IMR-90 (cell line): ENCODE measurements at regions not wholly inside any gene's neighbourhood (a gene's known extent, or its start where the extent isn't known, plus 50 kb on each side); places are given as distances from the start of the nearest gene placed in this dataset.

Experiments used
- ATAC-seq: fragments of 200-7000 bp; cut with Tn5 transposase; 2 replicates; pipeline ENCODE4 v1.9.1; 2020; ENCODE audit warnings: low read depth, mild to moderate bottlenecking, moderate library complexity
- BruUV-seq: library from RNA; stranded (reverse); fragments of 400-500 nt; replicated peaks from 2 replicates; lab custom pipeline; 2021; lab: Mats Ljungman, UMichigan
- CTCF ChIA-PET: fragments of 300-600 bp; formaldehyde crosslinking; extraction: SDS; loops from one replicate; lab custom pipeline; 2021; ENCODE audit warnings: antibody characterized with exemption; lab: Yijun Ruan, JAX
- POLR2A ChIA-PET: fragments of 300-600 bp; sonication (Branson Sonifier 250); formaldehyde crosslinking; loops from one replicate; lab custom pipeline; 2022; ENCODE audit warnings: antibody characterized with exemption; ENCODE audit not compliant: unreplicated experiment; lab: Charles Lee
- DNase-seq: peaks from one replicate; pipeline ENCODE4 v3.0.0; 2013
- H2AFZ ChIP-seq: replicated peaks from 2 replicates; pipeline ENCODE3; 2013; ENCODE audit warnings: low read length, mild to moderate bottlenecking; ENCODE audit not compliant: poor library complexity
- H2AK5ac ChIP-seq: 2 replicates; pipeline ENCODE4 v1.6.1; 2013; ENCODE audit warnings: low read depth, low read length, inconsistent platforms
- H2AK9ac ChIP-seq: replicated peaks from 2 replicates; pipeline ENCODE3; 2013; ENCODE audit warnings: mild to moderate bottlenecking, low read depth, low read length, moderate library complexity; ENCODE audit not compliant: poor library complexity
- H2BK120ac ChIP-seq: 2 replicates; pipeline ENCODE4 v1.6.1; 2013; ENCODE audit warnings: low read depth, low read length, inconsistent platforms
- H2BK15ac ChIP-seq: 3 replicates; pipeline ENCODE4 v1.6.1; 2013; ENCODE audit warnings: low read depth, low read length, inconsistent platforms
- H2BK20ac ChIP-seq: 2 replicates; pipeline ENCODE4 v1.6.1; 2013; ENCODE audit warnings: low read depth, mild to moderate bottlenecking, inconsistent platforms, low read length, moderate library complexity
- H2BK5ac ChIP-seq: 2 replicates; pipeline ENCODE4 v1.6.1; 2013; ENCODE audit warnings: mild to moderate bottlenecking, low read depth, low read length, inconsistent platforms; ENCODE audit not compliant: poor library complexity, severe bottlenecking
- H3K14ac ChIP-seq: replicated peaks from 2 replicates; pipeline ENCODE4 v1.6.1; 2013; ENCODE audit warnings: low read depth, low read length, inconsistent platforms
- H3K18ac ChIP-seq: 2 replicates; pipeline ENCODE4 v1.6.1; 2013; ENCODE audit warnings: low read depth, low read length, control low read depth
- H3K23ac ChIP-seq: 2 replicates; pipeline ENCODE4 v1.6.1; 2013; ENCODE audit warnings: low read depth, low read length, inconsistent platforms
- H3K27ac ChIP-seq: 2 replicates; pipeline ENCODE4 v1.5.1; 2013; ENCODE audit warnings: mild to moderate bottlenecking, control low read depth, low read length; ENCODE audit not compliant: insufficient read depth
- H3K27me3 ChIP-seq: 2 replicates; pipeline ENCODE4 v1.6.1; 2013; ENCODE audit warnings: low read length; ENCODE audit not compliant: control insufficient read depth, insufficient read depth
- H3K36me3 ChIP-seq: 2 replicates; pipeline ENCODE4 v1.6.1; 2013; ENCODE audit warnings: low read length, mixed read lengths; ENCODE audit not compliant: control insufficient read depth, insufficient read depth
- H3K4ac ChIP-seq: 2 replicates; pipeline ENCODE4 v1.6.1; 2013; ENCODE audit warnings: low read depth, low read length, inconsistent platforms
- H3K4me1 ChIP-seq: 2 replicates; pipeline ENCODE4 v1.6.1; 2013; ENCODE audit warnings: low read length, mixed read lengths; ENCODE audit not compliant: control insufficient read depth, insufficient read depth
- H3K4me2 ChIP-seq: 2 replicates; pipeline ENCODE4 v1.6.1; 2013; ENCODE audit warnings: low read depth, mild to moderate bottlenecking, control low read depth, low read length, moderate library complexity
- H3K4me3 ChIP-seq: 2 replicates; pipeline ENCODE4 v1.5.1; 2013; ENCODE audit warnings: low read depth, mild to moderate bottlenecking, control low read depth, low read length, moderate library complexity; ENCODE audit not compliant: insufficient read depth
- H3K56ac ChIP-seq: 2 replicates; pipeline ENCODE4 v1.6.1; 2013; ENCODE audit warnings: low read length, inconsistent platforms; ENCODE audit not compliant: insufficient read depth; ENCODE audit errors: extremely low read depth
- H3K79me1 ChIP-seq, 2 experiments: 2 replicates each; pipeline ENCODE4 v1.6.1; 2013; ENCODE audit warnings: low read length in 2 of 2, inconsistent platforms in 1 of 2, low read depth in 1 of 2
- H3K9ac ChIP-seq: 2 replicates; pipeline ENCODE4 v1.6.1; 2013; ENCODE audit warnings: low read depth, low read length, control low read depth
- H3K9me1 ChIP-seq: 2 replicates; pipeline ENCODE4 v1.6.1; 2013; ENCODE audit warnings: low read length, inconsistent platforms; ENCODE audit not compliant: insufficient read depth
- H3K9me3 ChIP-seq: 2 replicates; pipeline ENCODE4 v1.6.1; 2013; ENCODE audit warnings: low read length; ENCODE audit not compliant: control insufficient read depth, insufficient read depth
- H4K20me1 ChIP-seq: 2 replicates; pipeline ENCODE4 v1.6.1; 2013; ENCODE audit warnings: low read length, inconsistent platforms; ENCODE audit not compliant: insufficient read depth
- H4K5ac ChIP-seq: 2 replicates; pipeline ENCODE4 v1.6.1; 2013; ENCODE audit warnings: mild to moderate bottlenecking, low read depth, low read length, control low read depth
- H4K8ac ChIP-seq, 2 experiments: 2 replicates each; pipeline ENCODE4 v1.6.1; 2013; ENCODE audit warnings: low read depth in 2 of 2, low read length in 2 of 2, control low read depth in 1 of 2, inconsistent platforms in 1 of 2
- H4K91ac ChIP-seq: 2 replicates; pipeline ENCODE4 v1.6.1; 2013; ENCODE audit warnings: low read depth, low read length, inconsistent platforms; ENCODE audit not compliant: insufficient read depth
- BHLHE40 ChIP-seq: fragments of 150-350 bp; IDR thresholded peaks from 2 replicates; pipeline ENCODE4 v1.6.1; 2016; ENCODE audit warnings: mild to moderate bottlenecking, low read depth, low read length
- ELK1 ChIP-seq: fragments of 150-350 bp; IDR thresholded peaks from 2 replicates; pipeline ENCODE4 v1.6.1; 2016; ENCODE audit warnings: low read depth, mild to moderate bottlenecking, low read length, moderate library complexity, borderline replicate concordance
- MAFK ChIP-seq: IDR thresholded peaks from 2 replicates; pipeline ENCODE4 v1.6.1; 2012; ENCODE audit warnings: low read depth, low read length, improper control_type of control experiment
- MAZ ChIP-seq: IDR thresholded peaks from 2 replicates; pipeline ENCODE4 v1.6.1; 2012; ENCODE audit warnings: low read depth, mild to moderate bottlenecking, low read length, improper control_type of control experiment, moderate library complexity, borderline replicate concordance
- MXI1 ChIP-seq: IDR thresholded peaks from 2 replicates; pipeline ENCODE4 v1.6.1; 2012; ENCODE audit warnings: low read depth, mild to moderate bottlenecking, low read length, moderate library complexity, borderline replicate concordance
- NFE2L2 ChIP-seq: fragments of 150-350 bp; IDR thresholded peaks from 2 replicates; pipeline ENCODE4 v1.6.1; 2016; ENCODE audit warnings: low read depth, mild to moderate bottlenecking, low read length
- POLR2A ChIP-seq: IDR thresholded peaks from 2 replicates; pipeline ENCODE4 v1.6.1; 2012; ENCODE audit warnings: mild to moderate bottlenecking, low read depth, low read length
- RAD21 ChIP-seq: IDR thresholded peaks from 2 replicates; pipeline ENCODE4 v1.6.1; 2012; ENCODE audit warnings: low read length, improper control_type of control experiment
- RCOR1 ChIP-seq: IDR thresholded peaks from 2 replicates; pipeline ENCODE4 v1.6.1; 2012; ENCODE audit warnings: mild to moderate bottlenecking, low read length, improper control_type of control experiment; ENCODE audit not compliant: insufficient replicate concordance
- RFX5 ChIP-seq: IDR thresholded peaks from 2 replicates; pipeline ENCODE4 v1.8.0; 2012; ENCODE audit warnings: low read depth, mild to moderate bottlenecking, low read length, moderate library complexity
- SMC3 ChIP-seq: fragments of 150-350 bp; IDR thresholded peaks from 2 replicates; pipeline ENCODE4 v1.6.1; 2016; ENCODE audit warnings: low read depth, mild to moderate bottlenecking, antibody characterized with exemption, low read length, moderate library complexity
- USF2 ChIP-seq: fragments of 150-350 bp; IDR thresholded peaks from 2 replicates; pipeline ENCODE4 v1.6.1; 2017; ENCODE audit warnings: mild to moderate bottlenecking, antibody characterized with exemption, low read length, low read depth
- WGBS, 2 experiments: methylation state at CpG; one replicate each; pipeline versions ENCODE4 v1.1.5 to v1.1.7; 2013; ENCODE audit warnings: missing lambda C conversion rate in 2 of 2; ENCODE audit not compliant: insufficient read length in 1 of 2; ENCODE audit errors: extremely low coverage in 2 of 2; 5-methylcytosine and 5-hydroxymethylcytosine counted together
- dilution Hi-C: fragments of 300-500 bp; cut with HindIII; formaldehyde crosslinking; loops from one replicate; pipeline ENCODE4 v1.14.3; 2018; ENCODE audit warnings: low sequenced_read_pairs; ENCODE audit not compliant: unreplicated experiment
- in situ Hi-C: fragments of 300-500 bp; cut with MboI; formaldehyde crosslinking; loops from 3 replicates; pipeline ENCODE4 v1.14.3; 2019; ENCODE audit warnings: low sequenced_read_pairs, inconsistent platforms, mixed read lengths
- intact Hi-C: fragments of 100-400 bp; cut with micrococcal nuclease; formaldehyde crosslinking; loops from 2 replicates; pipeline ENCODE4 v1.10.0; 2022
- TF ChIP-seq, protein P1 (sequence below): conservative IDR thresholded peaks from 2 replicates; pipeline ENCODE4 v1.5.1; 2012; ENCODE audit warnings: mild to moderate bottlenecking, low read depth, low read length, improper control_type of control experiment

DNA sequence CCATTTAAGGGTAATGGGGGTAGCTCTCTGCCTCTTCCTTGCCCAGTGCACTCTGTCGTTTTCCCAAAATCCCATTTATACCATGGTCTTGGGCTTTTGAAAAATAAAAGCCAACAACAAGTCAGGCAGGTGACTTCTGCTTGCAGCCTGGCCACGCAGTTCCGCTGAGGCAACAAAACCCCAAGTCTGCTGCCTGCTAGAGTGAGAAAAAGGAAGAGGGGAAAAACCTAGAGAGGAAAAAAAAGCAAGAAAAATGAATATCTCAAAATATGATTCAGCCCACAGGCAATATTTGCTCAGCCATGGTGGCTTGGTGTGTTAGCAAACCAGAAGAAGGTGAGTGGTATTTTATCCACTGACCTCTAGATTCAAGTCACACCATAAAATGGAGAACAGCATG is 148.2 kb upstream of the FSTL4 start:
- no peak overlapping the region for H2BK120ac ChIP-seq
- no CpG with 5 or more reads among the region's 3 CpGs for WGBS, 2 experiments
- no peak overlapping the region for H3K4me3 ChIP-seq
- no TSS peak for BruUV-seq
- ATAC-seq: no peak
- CTCF ChIA-PET: no interaction called here
- no peak overlapping the region for H2AFZ ChIP-seq
- H3K36me3 ChIP-seq: no peaks in the 10 kb centered on the region
- no peak overlapping the region for H3K18ac ChIP-seq
- H3K79me1 ChIP-seq: no peaks in the 10 kb centered on the region
- no peak overlapping the region for H3K27ac ChIP-seq
- no peak overlapping the region for H4K5ac ChIP-seq
- H3K4me2 ChIP-seq: no peak overlapping the region
- H2BK15ac ChIP-seq: no peak overlapping the region
- H4K91ac ChIP-seq: no peak overlapping the region
- H4K20me1 ChIP-seq: no peaks in the 10 kb centered on the region
- no peak overlapping the region for H2BK5ac ChIP-seq
- H3K4ac ChIP-seq: no peak overlapping the region
- no peak overlapping the region for H2AK9ac ChIP-seq
- no peak overlapping the region for H2BK20ac ChIP-seq
- H3K27me3 ChIP-seq: peaks cover 8% of the 10 kb centered on the region
- no peaks in the 10 kb centered on the region for H3K9me1 ChIP-seq
- TF ChIP-seq, protein P1, sequence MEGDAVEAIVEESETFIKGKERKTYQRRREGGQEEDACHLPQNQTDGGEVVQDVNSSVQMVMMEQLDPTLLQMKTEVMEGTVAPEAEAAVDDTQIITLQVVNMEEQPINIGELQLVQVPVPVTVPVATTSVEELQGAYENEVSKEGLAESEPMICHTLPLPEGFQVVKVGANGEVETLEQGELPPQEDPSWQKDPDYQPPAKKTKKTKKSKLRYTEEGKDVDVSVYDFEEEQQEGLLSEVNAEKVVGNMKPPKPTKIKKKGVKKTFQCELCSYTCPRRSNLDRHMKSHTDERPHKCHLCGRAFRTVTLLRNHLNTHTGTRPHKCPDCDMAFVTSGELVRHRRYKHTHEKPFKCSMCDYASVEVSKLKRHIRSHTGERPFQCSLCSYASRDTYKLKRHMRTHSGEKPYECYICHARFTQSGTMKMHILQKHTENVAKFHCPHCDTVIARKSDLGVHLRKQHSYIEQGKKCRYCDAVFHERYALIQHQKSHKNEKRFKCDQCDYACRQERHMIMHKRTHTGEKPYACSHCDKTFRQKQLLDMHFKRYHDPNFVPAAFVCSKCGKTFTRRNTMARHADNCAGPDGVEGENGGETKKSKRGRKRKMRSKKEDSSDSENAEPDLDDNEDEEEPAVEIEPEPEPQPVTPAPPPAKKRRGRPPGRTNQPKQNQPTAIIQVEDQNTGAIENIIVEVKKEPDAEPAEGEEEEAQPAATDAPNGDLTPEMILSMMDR: no peak
- TF ChIP-seq USF2: no peak
- no peak for TF ChIP-seq MAZ
- TF ChIP-seq BHLHE40: no peak
- no peak for TF ChIP-seq ELK1
- no peak for TF ChIP-seq MAFK
- TF ChIP-seq RAD21: no peak
- TF ChIP-seq MXI1: no peak
- no peak for TF ChIP-seq POLR2A
- no peak for TF ChIP-seq RCOR1
- no peak for TF ChIP-seq NFE2L2
- no peak for TF ChIP-seq RFX5
- no peak for TF ChIP-seq SMC3
- in situ Hi-C loops: no loop called here
- no peaks in the 10 kb centered on the region for H3K4me1 ChIP-seq
- H3K9ac ChIP-seq: no peak overlapping the region
- H3K23ac ChIP-seq: no peak overlapping the region
- H3K14ac ChIP-seq: no peak overlapping the region
- no peak overlapping the region for H4K8ac ChIP-seq
- dilution Hi-C loops: no loop called here
- no peak overlapping the region for H2AK5ac ChIP-seq
- intact Hi-C loops: no loop called here
- DNase-seq: no peak
- POLR2A ChIA-PET: no interaction called here
- H3K9me3 ChIP-seq: no peaks in the 10 kb centered on the region
- H3K56ac ChIP-seq: no peak overlapping the region
